ENCODE measurements at regions not wholly inside any gene's neighbourhood (a gene's known extent, or its start where the extent isn't known, plus 50 kb on each side); places are given as distances from the start of the nearest gene placed in this dataset.

DNA sequence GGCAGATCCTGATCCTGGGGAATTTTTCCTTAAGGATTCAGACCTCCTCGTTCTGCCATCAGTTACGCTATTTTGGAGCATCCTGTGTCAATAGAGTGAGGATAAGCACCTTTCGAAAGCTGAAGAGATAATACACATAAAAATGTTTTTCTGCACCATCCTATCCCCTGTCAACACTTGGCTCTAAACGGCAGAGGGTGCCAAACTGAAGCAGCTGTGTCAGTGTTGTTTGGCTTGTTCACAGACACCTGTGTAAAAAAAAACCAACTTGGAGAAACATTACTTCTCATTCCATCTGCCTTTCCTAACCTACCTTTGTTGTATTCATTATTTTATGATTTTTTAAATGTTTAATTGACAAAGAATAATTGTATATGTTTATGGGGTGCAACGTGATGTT, 417.0 kb upstream of the DDI1 start:
- intact Hi-C loops (cut with micrococcal nuclease) (no loop called here), dilution Hi-C loops (cut with MboI; ENCODE audit: extremely low pct_ligation_motif_present, low sequenced_read_pairs) (no loop called here)
- no peak for TF ChIP-seq POLR2A (IDR thresholded peaks at IDR 0.05; ENCODE audit: low read depth, low read length)
- TF ChIP-seq GATA2 (IDR thresholded peaks at IDR 0.05; ENCODE audit: insufficient read depth, insufficient read length, low read depth, low read length): no peak
- TF ChIP-seq, protein P1, sequence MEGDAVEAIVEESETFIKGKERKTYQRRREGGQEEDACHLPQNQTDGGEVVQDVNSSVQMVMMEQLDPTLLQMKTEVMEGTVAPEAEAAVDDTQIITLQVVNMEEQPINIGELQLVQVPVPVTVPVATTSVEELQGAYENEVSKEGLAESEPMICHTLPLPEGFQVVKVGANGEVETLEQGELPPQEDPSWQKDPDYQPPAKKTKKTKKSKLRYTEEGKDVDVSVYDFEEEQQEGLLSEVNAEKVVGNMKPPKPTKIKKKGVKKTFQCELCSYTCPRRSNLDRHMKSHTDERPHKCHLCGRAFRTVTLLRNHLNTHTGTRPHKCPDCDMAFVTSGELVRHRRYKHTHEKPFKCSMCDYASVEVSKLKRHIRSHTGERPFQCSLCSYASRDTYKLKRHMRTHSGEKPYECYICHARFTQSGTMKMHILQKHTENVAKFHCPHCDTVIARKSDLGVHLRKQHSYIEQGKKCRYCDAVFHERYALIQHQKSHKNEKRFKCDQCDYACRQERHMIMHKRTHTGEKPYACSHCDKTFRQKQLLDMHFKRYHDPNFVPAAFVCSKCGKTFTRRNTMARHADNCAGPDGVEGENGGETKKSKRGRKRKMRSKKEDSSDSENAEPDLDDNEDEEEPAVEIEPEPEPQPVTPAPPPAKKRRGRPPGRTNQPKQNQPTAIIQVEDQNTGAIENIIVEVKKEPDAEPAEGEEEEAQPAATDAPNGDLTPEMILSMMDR (IDR thresholded peaks at IDR 0.05; ENCODE audit: extremely low read depth in 1 of 2, insufficient read depth in 1 of 2, low read depth in 1 of 2, low read length in 2 of 2): peak in 1 of 2 donors; percentile 11
- TF ChIP-seq MYC (IDR thresholded peaks at IDR 0.05; ENCODE audit: low read depth, low read length): no peak
- POLR2A ChIA-PET: no interaction called here
- Histone ChIP-seq H3K27me3 (ENCODE audit: control insufficient read depth in 2 of 2, insufficient read depth in 2 of 2, low read length in 2 of 2) (no peaks in the 10 kb centered on the region), H3K9ac (replicated peaks; ENCODE audit: extremely low read depth, insufficient read depth, low read length) (no peak overlapping the region), H4K20me1 (replicated peaks; ENCODE audit: control insufficient read depth, extremely low read depth, insufficient read depth, low read length) (no peaks in the 10 kb centered on the region), H3K4me3 (replicated peaks in 1 of 3; ENCODE audit: insufficient read depth in 1 of 3, low read depth in 1 of 3, low read length in 3 of 3) (no peak overlapping the region), H3K9me3 (replicated peaks; ENCODE audit: control insufficient read depth, insufficient read depth, low read length) (no peaks in the 10 kb centered on the region), H3K27ac (ENCODE audit: insufficient read depth, low read depth, low read length) (no peak overlapping the region), H3K79me2 (ENCODE audit: control insufficient read depth, insufficient read depth, low read length) (no peaks in the 10 kb centered on the region), H3K4me2 (ENCODE audit: insufficient read depth, low read length) (no peak overlapping the region), H3K9me1 (replicated peaks; ENCODE audit: control insufficient read depth, extremely low read depth, insufficient read depth, low read length) (no peaks in the 10 kb centered on the region), H3K4me1 (ENCODE audit: control insufficient read depth, extremely low read depth, insufficient read depth, low read length) (peaks cover 17% of the 10 kb centered on the region), H3K36me3 (ENCODE audit: control insufficient read depth in 2 of 2, extremely low read depth in 1 of 2, insufficient read depth in 2 of 2, low read length in 2 of 2) (no peaks in the 10 kb centered on the region), H2AFZ (ENCODE audit: low read depth, low read length) (peak overlapping the region; percentile 34)
- FAIRE-seq (no peak), DNase-seq (ENCODE audit: low read depth, low spot score) (no peak)
- CTCF ChIA-PET: interaction anchor here (1.3 to 2.1 kb wide), 4 partner anchors 10 to 63 kb away, joined by 3 to 9 read pairs (median 4); no protein-coding TSS in a partner anchor
- no TSS peak for BruUV-seq (replicated peaks)

DNA sequence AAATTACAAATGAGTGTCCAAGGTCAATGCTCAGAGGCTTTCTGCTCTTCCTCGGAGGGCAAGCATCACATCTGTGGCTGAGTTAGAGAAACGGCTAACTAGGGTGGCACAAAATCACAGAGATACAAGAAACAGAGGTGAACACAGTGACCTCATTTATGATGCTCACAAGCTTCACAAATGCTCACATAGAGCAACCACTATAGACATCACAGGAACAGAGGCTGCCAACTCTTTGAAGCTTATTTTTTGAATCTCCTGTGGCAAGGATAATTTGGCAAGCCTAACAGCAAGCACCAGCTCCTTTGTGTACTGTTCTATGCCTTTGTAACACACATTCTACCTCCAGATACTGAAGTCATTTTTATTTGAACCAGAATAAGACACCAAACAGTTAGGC, 416.5 kb upstream of the DDI1 start:
- intact Hi-C loops (cut with micrococcal nuclease): loop anchor here (10.0 kb wide), 2 partner anchors 185 to 1425 kb away; partner anchors contain the start of gene CARD16
- H3K4me2 ChIP-seq (ENCODE audit: insufficient read depth, low read length): no peak overlapping the region
- no peak overlapping the region for H3K4me3 ChIP-seq (replicated peaks in 1 of 3; ENCODE audit: insufficient read depth in 1 of 3, low read depth in 1 of 3, low read length in 3 of 3)
- peaks cover 22% of the 10 kb centered on the region for H3K4me1 ChIP-seq (ENCODE audit: control insufficient read depth, extremely low read depth, insufficient read depth, low read length)
- BruUV-seq (replicated peaks): no TSS peak
- peak overlapping the region; percentile 34 for H2AFZ ChIP-seq (ENCODE audit: low read depth, low read length)
- DNase-seq (ENCODE audit: low read depth, low spot score): no peak
- no peaks in the 10 kb centered on the region for H3K9me3 ChIP-seq (replicated peaks; ENCODE audit: control insufficient read depth, insufficient read depth, low read length)
- TF ChIP-seq, protein P1 (IDR thresholded peaks at IDR 0.05; ENCODE audit: extremely low read depth in 1 of 2, insufficient read depth in 1 of 2, low read depth in 1 of 2, low read length in 2 of 2): no peak
- TF ChIP-seq POLR2A (IDR thresholded peaks at IDR 0.05; ENCODE audit: low read depth, low read length) (no peak), EZH2 (IDR thresholded peaks at IDR 0.05; ENCODE audit: borderline replicate concordance, low read depth, low read length, severe bottlenecking) (no peak), FOS (IDR thresholded peaks at IDR 0.05; ENCODE audit: borderline replicate concordance, insufficient read depth, low read length) (no peak), JUN (IDR thresholded peaks at IDR 0.05; ENCODE audit: borderline replicate concordance, insufficient read depth, insufficient read length, low read depth) (no peak), MYC (IDR thresholded peaks at IDR 0.05; ENCODE audit: low read depth, low read length) (no peak), POLR2AphosphoS5 (IDR thresholded peaks at IDR 0.05; ENCODE audit: insufficient read depth, low read depth, low read length) (no peak), GATA2 (IDR thresholded peaks at IDR 0.05; ENCODE audit: insufficient read depth, insufficient read length, low read depth, low read length) (no peak)
- TF ChIP-seq, protein P2, sequence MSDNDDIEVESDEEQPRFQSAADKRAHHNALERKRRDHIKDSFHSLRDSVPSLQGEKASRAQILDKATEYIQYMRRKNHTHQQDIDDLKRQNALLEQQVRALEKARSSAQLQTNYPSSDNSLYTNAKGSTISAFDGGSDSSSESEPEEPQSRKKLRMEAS (IDR thresholded peaks at IDR 0.05; ENCODE audit: insufficient read depth, insufficient read length): no peak
- H4K20me1 ChIP-seq (replicated peaks; ENCODE audit: control insufficient read depth, extremely low read depth, insufficient read depth, low read length): no peaks in the 10 kb centered on the region
- no peak for FAIRE-seq
- no peak overlapping the region for H3K27ac ChIP-seq (ENCODE audit: insufficient read depth, low read depth, low read length)
- dilution Hi-C loops (cut with MboI; ENCODE audit: extremely low pct_ligation_motif_present, low sequenced_read_pairs): no loop called here
- ChIA-PET POLR2A (interaction anchor here (0.8 kb wide), 1 partner anchor 11 kb away, joined by 3 read pairs; no protein-coding TSS in a partner anchor), CTCF (interaction anchor here (1.3 to 2.1 kb wide), 4 partner anchors 11 to 63 kb away, joined by 3 to 9 read pairs (median 4); no protein-coding TSS in a partner anchor)
- no peak overlapping the region for H3K9ac ChIP-seq (replicated peaks; ENCODE audit: extremely low read depth, insufficient read depth, low read length)
- H3K9me1 ChIP-seq (replicated peaks; ENCODE audit: control insufficient read depth, extremely low read depth, insufficient read depth, low read length): no peaks in the 10 kb centered on the region
- H3K27me3 ChIP-seq (ENCODE audit: control insufficient read depth in 2 of 2, insufficient read depth in 2 of 2, low read length in 2 of 2): no peaks in the 10 kb centered on the region
- no peaks in the 10 kb centered on the region for H3K36me3 ChIP-seq (ENCODE audit: control insufficient read depth in 2 of 2, extremely low read depth in 1 of 2, insufficient read depth in 2 of 2, low read length in 2 of 2)
- H3K79me2 ChIP-seq (ENCODE audit: control insufficient read depth, insufficient read depth, low read length): no peaks in the 10 kb centered on the region
